ENCODE measurements at regions not wholly inside any gene's neighbourhood (a gene's known extent, or its start where the extent isn't known, plus 50 kb on each side); places are given as distances from the start of the nearest gene placed in this dataset.
"Not testable (repeated sequence)": the region's sequence is repeated elsewhere in the genome, so short reads cannot be mapped to it uniquely, and the experiment has no call there.

- TF ChIP-seq CTCF (IDR thresholded peaks at IDR 0.05) (no peak), POLR2A (IDR thresholded peaks at IDR 0.05) (no peak)
- no peak for DNase-seq
- no peak overlapping the region for H3K27ac ChIP-seq
- H3K27me3 ChIP-seq = no peaks in the 10 kb centered on the region
- intact Hi-C loops (cut with DNase I) = no loop called here
- no peak for ATAC-seq
- 90 to 96% (median 91%) methylated on average over 3 of the region's 3 CpGs for WGBS, 4 donors
- no peaks in the 10 kb centered on the region for H3K4me1 ChIP-seq
- no peaks in the 10 kb centered on the region for H3K9me3 ChIP-seq
- no peaks in the 10 kb centered on the region for H3K36me3 ChIP-seq
- no peak overlapping the region for H3K4me3 ChIP-seq
Measured at GRCh38 chr4:18419780-18420179, 398.2 kb upstream of the LCORL start.

- H3K9me3 ChIP-seq; intact Hi-C loops (cut with DNase I); H3K36me3 ChIP-seq; H3K4me1 ChIP-seq; H3K27me3 ChIP-seq; ATAC-seq; H3K4me3 ChIP-seq; DNase-seq; H3K27ac ChIP-seq: not testable (repeated sequence)
- 83 to 95% (median 90%) methylated on average over 25 to 51 of the region's 51 CpGs for WGBS, 4 donors
Measured at GRCh38 chr4:18418195-18418898, 396.8 kb upstream of the LCORL start.

- H3K9me3 ChIP-seq; H3K36me3 ChIP-seq; DNase-seq; H3K27ac ChIP-seq; H3K27me3 ChIP-seq; ATAC-seq; H3K4me3 ChIP-seq; H3K4me1 ChIP-seq; intact Hi-C loops (cut with DNase I): not testable (repeated sequence)
- 91 to 94% (median 93%) methylated on average over 15 of the region's 15 CpGs for WGBS, 4 donors
Measured at GRCh38 chr4:18417651-18418050, 396.1 kb upstream of the LCORL start.

DNA sequence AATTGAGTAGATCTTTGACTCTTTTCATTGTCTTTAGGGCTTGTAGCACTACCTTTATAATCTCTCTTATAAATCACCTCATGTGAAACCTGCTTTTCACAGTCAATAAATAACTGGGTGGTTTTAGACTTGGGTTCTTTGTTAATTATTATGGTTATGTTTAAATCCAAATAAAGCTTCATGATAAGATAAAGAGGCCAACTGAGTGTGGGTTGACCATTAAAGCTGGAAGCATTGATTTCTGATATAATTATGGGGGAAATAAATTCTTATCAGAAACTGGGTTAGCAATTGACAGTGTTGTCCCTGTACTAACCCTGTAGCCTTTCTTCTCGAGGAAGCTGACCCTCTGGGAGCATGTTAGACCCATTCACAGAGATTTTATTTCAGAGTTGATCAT lies 384.7 kb upstream of the LCORL start:
- 48 to 76% (median 58%) methylated on average over 1 of the region's 1 CpG for WGBS, 4 donors
- H3K4me1 ChIP-seq = no peaks in the 10 kb centered on the region

GRCh38 chr4:18405054-18405453 lies 383.5 kb upstream of the LCORL start:
- Histone ChIP-seq H3K27me3 (no peaks in the 10 kb centered on the region), H3K27ac (no peak overlapping the region), H3K9me3 (no peaks in the 10 kb centered on the region), H3K4me1 (no peaks in the 10 kb centered on the region), H3K4me3 (no peak overlapping the region), H3K36me3 (no peaks in the 10 kb centered on the region)
- TF ChIP-seq POLR2A (IDR thresholded peaks at IDR 0.05) (no peak), CTCF (IDR thresholded peaks at IDR 0.05) (no peak)
- intact Hi-C loops (cut with DNase I) = no loop called here
- no peak for ATAC-seq
- no peak for DNase-seq
- WGBS, 4 donors = 47 to 73% (median 58%) methylated on average over 2 of the region's 2 CpGs

More for the DNA sequence above, 384.7 kb upstream of the LCORL start:
- TF ChIP-seq POLR2A (IDR thresholded peaks at IDR 0.05) (no peak), CTCF (IDR thresholded peaks at IDR 0.05) (no peak)
- Histone ChIP-seq H3K36me3 (no peaks in the 10 kb centered on the region), H3K4me3 (no peak overlapping the region), H3K27me3 (no peaks in the 10 kb centered on the region), H3K27ac (no peak overlapping the region), H3K9me3 (no peaks in the 10 kb centered on the region)
- DNase-seq (no peak), ATAC-seq (no peak)
- intact Hi-C loops (cut with DNase I) = no loop called here

Data from heart left ventricle (tissue), 16 donors.